Fibroblast of lung (primary cell): ENCODE measurements at regions not wholly inside any gene's neighbourhood (a gene's known extent, or its start where the extent isn't known, plus 50 kb on each side); places are given as distances from the start of the nearest gene placed in this dataset.

Source experiments
- DNase-seq, 2 donors: peaks; one replicate each; pipeline versions ENCODE4 v3.0.0 to v3.0.0-alpha.2; 2010; ENCODE audit warnings: low read depth in 2 of 2
- H2AFZ ChIP-seq: 2 replicates; pipeline ENCODE4 v1.5.1; 2012; ENCODE audit warnings: low read length, control low read depth, inconsistent platforms
- H3K27ac ChIP-seq: 2 replicates; pipeline ENCODE4 v1.5.1; 2011; ENCODE audit warnings: low read length, control low read depth; ENCODE audit not compliant: insufficient read depth
- H3K27me3 ChIP-seq: 2 replicates; pipeline ENCODE4 v1.5.1; 2011; ENCODE audit warnings: mild to moderate bottlenecking, low read length; ENCODE audit not compliant: control insufficient read depth, insufficient read depth
- H3K36me3 ChIP-seq: 2 replicates; pipeline ENCODE4 v1.5.1; 2011; ENCODE audit warnings: low read length; ENCODE audit not compliant: control insufficient read depth, insufficient read depth
- H3K4me1 ChIP-seq: 2 replicates; pipeline ENCODE4 v1.5.1; 2011; ENCODE audit warnings: low read length; ENCODE audit not compliant: control insufficient read depth, insufficient read depth; ENCODE audit errors: extremely low read depth
- H3K4me2 ChIP-seq: 2 replicates; pipeline ENCODE4 v1.5.1; 2011; ENCODE audit warnings: low read length, control low read depth; ENCODE audit not compliant: insufficient read depth; ENCODE audit errors: extremely low read depth
- H3K4me3 ChIP-seq, 4 experiments: fragments of 200-600 bp in 1 of 4; sonication (generic) in 1 of 4; replicated peaks in 1 of 4; 2 replicates each; pipeline ENCODE4 v1.5.1; 2011 to 2016; ENCODE audit warnings: low read length in 4 of 4, low read depth in 3 of 4, mild to moderate bottlenecking in 3 of 4, control low read depth in 2 of 4, inconsistent platforms in 1 of 4, mixed read lengths in 1 of 4; ENCODE audit not compliant: insufficient read depth in 1 of 4; ENCODE audit errors: control extremely low read depth in 1 of 4
- H3K79me2 ChIP-seq: 2 replicates; pipeline ENCODE4 v1.5.1; 2012; ENCODE audit warnings: mild to moderate bottlenecking, low read length, inconsistent platforms; ENCODE audit not compliant: control insufficient read depth, insufficient read depth
- H3K9ac ChIP-seq: 2 replicates; pipeline ENCODE4 v1.5.1; 2011; ENCODE audit warnings: mild to moderate bottlenecking, low read length, control low read depth; ENCODE audit not compliant: insufficient read depth
- H3K9me3 ChIP-seq: 2 replicates; pipeline ENCODE4 v1.5.1; 2012; ENCODE audit warnings: low read depth, low read length; ENCODE audit not compliant: control insufficient read depth, insufficient read depth
- H4K20me1 ChIP-seq: 2 replicates; pipeline ENCODE4 v1.5.1; 2011; ENCODE audit warnings: low read length; ENCODE audit not compliant: control insufficient read depth, insufficient read depth; ENCODE audit errors: extremely low read depth
- EZH2 ChIP-seq: IDR thresholded peaks from 2 replicates; pipeline ENCODE4 v1.5.1; 2012; ENCODE audit warnings: low read length, control low read depth, mild to moderate bottlenecking; ENCODE audit errors: missing control alignments
- TF ChIP-seq, protein P1 (sequence below), 2 donors: IDR thresholded peaks in 1 of 2; conservative IDR thresholded peaks in 1 of 2; 1 replicate in 1 of 2; 2 replicates in 1 of 2; pipeline ENCODE4 v1.5.1; 2011 to 2012; ENCODE audit warnings: low read length in 2 of 2, control low read depth in 1 of 2, inconsistent platforms in 1 of 2, low read depth in 1 of 2, mild to moderate bottlenecking in 1 of 2

DNA sequence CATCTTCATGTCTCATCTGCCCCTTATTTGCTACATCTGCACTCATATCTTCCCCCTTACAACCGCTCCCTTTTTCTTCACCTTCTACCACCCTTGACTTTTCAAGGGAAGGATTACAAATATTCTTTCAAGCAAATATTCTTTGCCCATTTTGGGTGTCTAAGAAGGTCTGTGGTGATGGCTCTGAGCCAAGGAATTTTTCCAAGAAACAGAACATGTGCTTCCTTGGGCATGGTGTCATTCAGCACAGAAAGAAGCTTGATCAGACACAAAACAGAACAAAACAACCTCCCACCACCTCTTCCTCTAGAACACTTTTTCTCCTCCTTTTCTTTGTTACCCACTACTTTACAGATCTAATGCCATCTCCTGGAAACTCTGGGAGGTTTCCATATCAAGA, 313.7 kb downstream of the SATB2 start:
- TF ChIP-seq, protein P1, sequence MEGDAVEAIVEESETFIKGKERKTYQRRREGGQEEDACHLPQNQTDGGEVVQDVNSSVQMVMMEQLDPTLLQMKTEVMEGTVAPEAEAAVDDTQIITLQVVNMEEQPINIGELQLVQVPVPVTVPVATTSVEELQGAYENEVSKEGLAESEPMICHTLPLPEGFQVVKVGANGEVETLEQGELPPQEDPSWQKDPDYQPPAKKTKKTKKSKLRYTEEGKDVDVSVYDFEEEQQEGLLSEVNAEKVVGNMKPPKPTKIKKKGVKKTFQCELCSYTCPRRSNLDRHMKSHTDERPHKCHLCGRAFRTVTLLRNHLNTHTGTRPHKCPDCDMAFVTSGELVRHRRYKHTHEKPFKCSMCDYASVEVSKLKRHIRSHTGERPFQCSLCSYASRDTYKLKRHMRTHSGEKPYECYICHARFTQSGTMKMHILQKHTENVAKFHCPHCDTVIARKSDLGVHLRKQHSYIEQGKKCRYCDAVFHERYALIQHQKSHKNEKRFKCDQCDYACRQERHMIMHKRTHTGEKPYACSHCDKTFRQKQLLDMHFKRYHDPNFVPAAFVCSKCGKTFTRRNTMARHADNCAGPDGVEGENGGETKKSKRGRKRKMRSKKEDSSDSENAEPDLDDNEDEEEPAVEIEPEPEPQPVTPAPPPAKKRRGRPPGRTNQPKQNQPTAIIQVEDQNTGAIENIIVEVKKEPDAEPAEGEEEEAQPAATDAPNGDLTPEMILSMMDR (conservative IDR thresholded peaks at IDR 0.05 in 1 of 2, IDR thresholded peaks at IDR 0.05 in 1 of 2; ENCODE audit: low read depth in 1 of 2, low read length in 2 of 2), result no peak
- no peak for TF ChIP-seq EZH2
- H3K4me1 ChIP-seq, result no peaks in the 10 kb centered on the region
- peak in 1 of 2 donors; percentile 39 for DNase-seq
- H3K4me2 ChIP-seq, result no peak overlapping the region
- no peak overlapping the region for H3K4me3 ChIP-seq
- no peaks in the 10 kb centered on the region for H3K27me3 ChIP-seq
- no peaks in the 10 kb centered on the region for H4K20me1 ChIP-seq
- H3K9me3 ChIP-seq, result no peaks in the 10 kb centered on the region
- H2AFZ ChIP-seq, result no peak overlapping the region
- H3K36me3 ChIP-seq, result no peaks in the 10 kb centered on the region
- no peak overlapping the region for H3K9ac ChIP-seq
- H3K79me2 ChIP-seq, result no peaks in the 10 kb centered on the region
- no peak overlapping the region for H3K27ac ChIP-seq

DNA sequence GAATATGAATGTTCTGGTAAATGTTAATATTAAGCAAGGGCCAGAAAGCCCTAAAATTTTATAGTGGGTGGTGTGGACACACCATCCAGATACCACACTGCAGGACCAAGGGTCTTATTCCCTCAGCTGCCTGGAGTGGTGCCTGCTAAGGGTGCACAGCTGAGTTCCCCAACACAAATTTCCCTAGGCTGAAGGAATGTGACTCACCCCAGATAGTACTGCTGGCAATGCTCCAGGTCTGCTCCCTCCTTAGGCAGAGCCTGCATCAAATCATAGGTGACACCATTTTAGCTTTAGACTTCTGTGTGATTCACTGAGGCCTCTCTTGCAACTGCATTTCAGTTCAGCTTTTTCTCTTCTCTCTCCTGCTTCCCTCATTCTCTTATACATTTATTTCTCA, 321.1 kb downstream of the SATB2 start:
- Histone ChIP-seq H3K36me3 (no peaks in the 10 kb centered on the region), H3K9ac (no peak overlapping the region), H3K4me2 (no peak overlapping the region), H3K79me2 (no peaks in the 10 kb centered on the region), H3K4me3 (no peak overlapping the region), H3K9me3 (no peaks in the 10 kb centered on the region), H3K27me3 (no peaks in the 10 kb centered on the region), H2AFZ (no peak overlapping the region), H3K4me1 (no peaks in the 10 kb centered on the region), H3K27ac (no peak overlapping the region), H4K20me1 (no peaks in the 10 kb centered on the region)
- no peak for TF ChIP-seq EZH2
- TF ChIP-seq, protein P1 (conservative IDR thresholded peaks at IDR 0.05 in 1 of 2, IDR thresholded peaks at IDR 0.05 in 1 of 2; ENCODE audit: low read depth in 1 of 2, low read length in 2 of 2), result no peak
- peak; percentile 70 to 87 for DNase-seq

DNA sequence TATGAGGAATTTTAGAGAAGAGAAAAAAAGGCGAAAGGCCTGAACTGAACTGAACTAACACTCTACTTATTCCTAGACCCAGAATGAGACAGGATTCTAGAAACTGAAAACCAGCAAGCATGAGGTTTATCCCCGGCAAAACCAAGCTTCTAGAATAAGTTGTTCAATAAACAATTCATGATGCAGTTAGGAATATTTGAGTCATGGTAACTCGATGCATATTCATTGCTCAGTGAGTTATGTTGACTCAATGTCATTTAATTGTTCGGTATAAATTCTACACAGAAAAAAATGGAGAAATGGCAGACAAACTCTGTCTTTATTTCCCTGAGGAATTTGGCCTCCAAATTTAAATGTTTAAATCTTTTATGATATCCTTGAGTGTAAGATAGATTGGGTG, 321.5 kb downstream of the SATB2 start:
- TF ChIP-seq, protein P1 (conservative IDR thresholded peaks at IDR 0.05 in 1 of 2, IDR thresholded peaks at IDR 0.05 in 1 of 2; ENCODE audit: low read depth in 1 of 2, low read length in 2 of 2), result no peak
- no peak for TF ChIP-seq EZH2
- no peaks in the 10 kb centered on the region for H3K4me1 ChIP-seq
- H4K20me1 ChIP-seq, result no peaks in the 10 kb centered on the region
- no peaks in the 10 kb centered on the region for H3K36me3 ChIP-seq
- peak in 1 of 2 donors; percentile 46 for DNase-seq
- H3K79me2 ChIP-seq, result no peaks in the 10 kb centered on the region
- no peaks in the 10 kb centered on the region for H3K9me3 ChIP-seq
- no peaks in the 10 kb centered on the region for H3K27me3 ChIP-seq
- H3K9ac ChIP-seq, result no peak overlapping the region
- H3K27ac ChIP-seq, result no peak overlapping the region
- H2AFZ ChIP-seq, result no peak overlapping the region
- no peak overlapping the region for H3K4me3 ChIP-seq
- H3K4me2 ChIP-seq, result no peak overlapping the region
